Upper lobe of left lung (tissue), 4 donors: ENCODE measurements at regions not wholly inside any gene's neighbourhood (a gene's known extent, or its start where the extent isn't known, plus 50 kb on each side); places are given as distances from the start of the nearest gene placed in this dataset.

ENCODE experiments used
- EP300 ChIP-seq, 4 donors: sonication (generic); formaldehyde crosslinking; IDR thresholded peaks; one replicate each; pipeline ENCODE4 v1.5.1; 2017; ENCODE audit warnings: antibody characterized with exemption in 4 of 4, control low read depth in 2 of 4
- POLR2A ChIP-seq, 4 donors: fragments of 450-650 bp; IDR thresholded peaks; one replicate each; pipeline ENCODE4 v1.5.1; 2016 to 2017; ENCODE audit warnings: antibody characterized with exemption in 4 of 4, mild to moderate bottlenecking in 2 of 4
- TF ChIP-seq, protein P1 (sequence below), 6 experiments: fragments of 450-650 bp in 4 of 6; fragments of 200-600 bp in 2 of 6; sonication (generic) in 2 of 6; IDR thresholded peaks; one replicate each; pipeline ENCODE4 v1.5.1; 2016 to 2019; ENCODE audit warnings: antibody characterized with exemption in 6 of 6

DNA sequence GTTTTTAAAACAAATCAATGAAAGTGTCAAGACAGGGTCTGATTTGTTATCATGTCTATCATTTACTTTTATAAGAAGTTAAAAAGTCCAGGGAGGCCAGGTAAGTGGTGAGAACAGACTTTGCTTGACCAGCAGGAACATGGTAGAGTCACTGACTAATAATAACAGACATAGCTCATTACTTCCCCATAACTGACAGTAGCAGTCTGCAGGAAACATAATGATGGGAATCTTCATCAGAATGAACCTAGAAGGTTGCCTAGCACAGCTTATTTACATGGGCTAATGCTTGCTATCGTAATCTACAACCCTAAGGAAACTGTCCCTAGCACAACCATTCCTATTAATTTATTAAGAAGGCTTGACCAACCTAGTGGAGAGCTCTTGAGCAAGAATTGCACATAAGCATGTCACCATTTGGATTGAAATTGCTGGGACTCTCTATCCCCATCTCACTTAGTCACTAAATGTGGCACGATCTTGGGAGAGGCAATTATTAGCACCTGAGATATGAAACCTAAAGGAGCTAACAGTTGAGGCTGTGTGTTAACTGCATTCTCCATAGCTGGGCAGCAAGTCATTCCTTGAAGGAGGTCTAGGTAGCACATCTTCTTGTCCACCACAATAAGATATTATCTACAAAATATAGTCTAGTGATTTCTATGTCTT lies 139.6 kb upstream of the ZBTB20 start:
- TF ChIP-seq, protein P1, sequence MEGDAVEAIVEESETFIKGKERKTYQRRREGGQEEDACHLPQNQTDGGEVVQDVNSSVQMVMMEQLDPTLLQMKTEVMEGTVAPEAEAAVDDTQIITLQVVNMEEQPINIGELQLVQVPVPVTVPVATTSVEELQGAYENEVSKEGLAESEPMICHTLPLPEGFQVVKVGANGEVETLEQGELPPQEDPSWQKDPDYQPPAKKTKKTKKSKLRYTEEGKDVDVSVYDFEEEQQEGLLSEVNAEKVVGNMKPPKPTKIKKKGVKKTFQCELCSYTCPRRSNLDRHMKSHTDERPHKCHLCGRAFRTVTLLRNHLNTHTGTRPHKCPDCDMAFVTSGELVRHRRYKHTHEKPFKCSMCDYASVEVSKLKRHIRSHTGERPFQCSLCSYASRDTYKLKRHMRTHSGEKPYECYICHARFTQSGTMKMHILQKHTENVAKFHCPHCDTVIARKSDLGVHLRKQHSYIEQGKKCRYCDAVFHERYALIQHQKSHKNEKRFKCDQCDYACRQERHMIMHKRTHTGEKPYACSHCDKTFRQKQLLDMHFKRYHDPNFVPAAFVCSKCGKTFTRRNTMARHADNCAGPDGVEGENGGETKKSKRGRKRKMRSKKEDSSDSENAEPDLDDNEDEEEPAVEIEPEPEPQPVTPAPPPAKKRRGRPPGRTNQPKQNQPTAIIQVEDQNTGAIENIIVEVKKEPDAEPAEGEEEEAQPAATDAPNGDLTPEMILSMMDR (IDR thresholded peaks at IDR 0.05): no peak
- TF ChIP-seq POLR2A (IDR thresholded peaks at IDR 0.05) (no peak), EP300 (IDR thresholded peaks at IDR 0.05) (no peak)
